GM19023 (cell line): ENCODE measurements at regions not wholly inside any gene's neighbourhood (a gene's known extent, or its start where the extent isn't known, plus 50 kb on each side); places are given as distances from the start of the nearest gene placed in this dataset.

Source experiments
- ATAC-seq: cut with Tn5 transposase; IDR thresholded peaks from one replicate; pipeline ENCODE4 v1.9.1; 2021; ENCODE audit warnings: mild to moderate bottlenecking, moderate library complexity; ENCODE audit not compliant: unreplicated experiment

DNA sequence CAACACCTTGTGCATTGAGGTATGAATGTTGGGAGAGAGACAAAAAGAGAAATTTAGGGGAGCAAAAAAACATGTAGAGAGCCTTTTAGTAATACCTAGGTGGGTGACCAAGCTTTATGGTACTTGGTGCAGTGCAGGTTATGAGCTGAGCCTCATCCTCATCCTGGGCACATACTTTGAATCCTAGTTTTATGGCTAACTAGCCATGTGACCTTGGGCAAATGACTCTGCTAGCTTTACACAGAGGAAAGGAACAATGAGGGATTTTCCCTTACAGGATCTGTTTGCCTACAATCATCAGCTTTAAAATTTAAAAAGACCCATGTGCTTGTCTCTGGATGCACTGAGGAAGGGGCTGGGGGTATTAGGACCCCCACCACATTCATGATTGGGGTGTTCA is 187.8 kb upstream of the ISX start:
- ATAC-seq = no peak

DNA sequence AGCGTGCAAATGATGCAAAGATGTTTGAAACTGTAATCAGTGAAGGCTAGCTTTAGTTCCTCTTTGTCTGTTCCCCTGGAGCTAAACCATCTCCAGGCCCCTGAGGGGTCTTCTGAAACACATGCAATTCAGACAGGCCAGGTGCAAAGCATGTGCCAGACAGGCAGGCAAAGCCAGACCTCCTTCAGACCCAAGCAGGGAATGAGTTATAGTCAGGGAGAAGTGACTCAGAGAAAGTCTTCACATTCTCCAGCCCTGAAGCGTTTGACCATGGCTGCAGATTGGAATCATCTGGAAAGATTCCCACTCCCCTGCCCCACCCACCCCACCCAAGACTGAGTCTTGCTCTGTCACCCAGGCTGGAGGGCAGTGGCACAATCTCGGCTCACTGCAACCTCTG is 187.0 kb upstream of the ISX start:
- no peak for ATAC-seq

DNA sequence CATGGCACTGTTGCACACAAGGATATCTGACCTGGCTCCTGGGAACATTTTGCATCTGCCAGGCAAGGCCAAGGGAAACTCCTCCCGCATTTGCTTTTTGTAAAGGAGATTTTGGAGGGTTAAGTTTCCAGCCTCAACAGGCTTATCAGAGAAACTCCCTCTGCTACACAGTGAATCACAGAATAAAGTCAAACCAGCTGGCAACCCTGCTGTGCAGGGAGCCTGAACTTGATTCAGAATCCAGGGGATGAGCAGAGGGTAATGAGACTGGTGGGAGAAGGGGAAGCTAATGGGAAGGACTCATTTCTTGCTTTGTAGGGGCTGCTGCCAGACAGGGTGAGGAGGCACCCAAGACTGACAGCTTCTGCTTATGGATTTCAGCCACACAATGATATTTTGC is 185.3 kb upstream of the ISX start:
- no peak for ATAC-seq

DNA sequence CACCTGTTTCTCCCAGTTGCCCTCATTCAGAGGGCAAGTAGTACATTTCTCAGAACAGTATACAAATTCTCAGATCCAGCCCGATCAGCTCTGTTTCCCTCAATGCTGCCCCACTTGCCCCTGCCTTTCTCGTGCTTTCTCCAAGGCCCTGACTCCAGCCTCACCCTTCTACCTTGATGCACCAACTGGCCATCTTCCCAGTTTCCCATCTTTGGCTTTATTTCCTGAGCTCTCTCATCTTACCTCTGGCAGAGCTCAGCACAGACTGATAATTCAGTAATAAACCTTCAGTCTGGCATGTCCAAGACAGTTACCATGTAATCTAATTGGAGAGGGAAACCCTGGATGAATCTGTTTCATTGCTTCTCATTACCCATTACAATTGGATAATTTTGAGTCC is 184.5 kb upstream of the ISX start:
- no peak for ATAC-seq

DNA sequence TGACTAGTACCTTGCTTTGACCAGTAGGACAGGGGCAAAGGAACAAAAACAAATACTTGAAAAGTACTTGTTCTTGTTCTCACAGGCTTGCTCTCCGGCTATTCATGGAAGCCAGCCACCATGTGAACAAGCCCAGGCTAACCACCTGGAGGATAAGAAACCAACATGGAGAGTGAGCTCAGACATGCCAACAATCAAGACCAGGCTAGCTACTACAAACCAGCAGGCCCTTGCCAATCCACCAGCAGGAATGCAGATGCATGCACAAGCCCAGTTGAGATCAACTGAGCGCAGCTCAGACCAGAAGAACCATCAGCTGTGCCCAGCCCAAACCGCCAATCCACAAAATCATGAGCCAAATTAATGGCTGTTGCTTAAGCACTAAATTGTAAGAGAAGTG is 180.1 kb upstream of the ISX start:
- ATAC-seq = no peak

DNA sequence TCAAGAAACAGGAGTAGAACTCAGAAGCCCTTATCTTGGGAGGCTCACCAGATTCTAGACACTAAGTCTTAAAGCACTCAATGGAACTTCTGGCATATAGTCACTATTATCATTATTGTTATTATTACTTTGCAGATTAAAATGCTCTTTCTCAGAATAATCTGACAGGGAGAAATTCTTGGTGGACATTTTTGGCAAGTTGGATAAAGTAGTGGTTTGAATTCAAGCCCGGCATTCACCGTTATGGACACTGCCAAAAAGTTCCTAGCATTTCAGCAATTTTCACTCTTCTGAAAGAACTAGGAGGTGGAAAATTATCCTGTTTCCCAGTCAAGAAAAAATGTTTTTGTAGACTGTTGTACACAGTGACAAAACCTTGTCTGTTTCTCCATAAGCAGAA is 179.6 kb upstream of the ISX start:
- ATAC-seq = no peak

DNA sequence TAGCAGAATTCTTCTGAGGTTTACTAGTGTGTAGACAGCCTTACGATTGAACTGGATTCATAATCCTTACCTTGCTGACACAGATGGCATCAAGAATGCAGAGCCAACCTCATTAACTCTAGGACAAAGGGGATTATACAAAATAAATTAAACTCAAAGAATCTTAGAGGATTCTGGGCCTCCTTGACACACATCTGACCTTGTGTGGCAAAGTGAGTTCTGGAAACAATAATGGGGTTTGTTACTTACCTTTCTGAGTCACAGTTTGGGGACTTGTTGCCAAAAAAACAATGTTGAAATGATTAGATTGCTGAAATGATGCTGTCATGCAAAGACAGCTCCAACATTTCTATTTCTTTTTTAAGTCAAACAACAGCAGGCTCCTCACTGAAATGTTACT is 179.1 kb upstream of the ISX start:
- no peak for ATAC-seq

DNA sequence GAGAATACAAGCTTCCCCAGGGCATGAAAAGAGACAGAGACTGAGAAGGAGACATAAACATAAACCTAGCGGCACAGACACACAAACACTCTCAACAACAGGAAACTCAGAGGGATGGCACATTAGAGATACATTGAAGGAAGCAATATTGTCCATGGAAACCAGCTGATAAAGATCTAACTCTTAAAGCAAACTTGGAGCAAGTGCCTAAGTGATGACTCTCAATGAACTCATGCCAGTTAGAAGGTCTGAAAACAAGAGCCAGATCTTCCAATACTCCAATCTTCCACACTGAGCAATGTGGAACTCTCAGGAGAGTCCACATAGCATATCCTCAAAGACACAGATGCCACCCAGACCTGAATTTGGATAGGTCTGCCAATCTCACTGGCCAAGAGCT is 168.8 kb upstream of the ISX start:
- ATAC-seq = no peak

DNA sequence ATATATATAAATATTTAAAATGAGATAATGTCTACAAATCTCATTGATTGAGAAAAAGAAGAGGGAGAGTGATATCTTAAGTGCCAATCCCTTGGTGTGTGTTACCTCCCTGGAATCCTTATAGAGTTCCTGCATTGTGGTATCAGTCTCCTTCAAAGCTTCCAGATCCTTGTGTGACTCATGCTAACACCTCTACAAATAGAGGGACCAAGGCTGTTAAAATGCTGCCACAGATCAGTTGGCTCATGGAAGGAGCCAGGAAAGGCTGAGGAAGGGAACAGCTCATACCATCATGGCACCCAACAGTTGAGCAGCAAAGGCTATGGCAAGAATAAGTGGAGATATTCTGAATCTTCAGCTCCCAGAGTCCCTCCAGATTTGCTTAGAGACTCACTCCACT is 163.6 kb upstream of the ISX start:
- ATAC-seq = no peak

DNA sequence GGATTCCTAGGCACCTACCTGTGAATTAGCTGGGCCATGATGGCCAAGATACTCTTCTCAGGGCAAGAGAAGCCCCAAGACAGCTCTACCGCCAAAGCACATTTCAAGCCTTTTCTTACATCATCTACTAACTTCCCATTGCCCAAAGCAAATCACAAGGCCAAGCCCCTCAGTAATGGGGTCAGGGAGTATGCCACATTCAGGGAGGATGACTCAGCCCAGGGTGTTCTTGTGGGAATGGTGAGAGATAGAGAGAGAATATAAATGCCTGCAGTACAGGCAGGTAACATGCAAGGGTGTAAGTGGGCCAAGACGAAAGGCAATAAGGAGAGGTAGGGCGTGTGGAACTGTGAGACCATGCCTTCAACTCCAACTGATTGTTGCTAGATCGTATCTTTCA is 162.5 kb upstream of the ISX start:
- no peak for ATAC-seq

DNA sequence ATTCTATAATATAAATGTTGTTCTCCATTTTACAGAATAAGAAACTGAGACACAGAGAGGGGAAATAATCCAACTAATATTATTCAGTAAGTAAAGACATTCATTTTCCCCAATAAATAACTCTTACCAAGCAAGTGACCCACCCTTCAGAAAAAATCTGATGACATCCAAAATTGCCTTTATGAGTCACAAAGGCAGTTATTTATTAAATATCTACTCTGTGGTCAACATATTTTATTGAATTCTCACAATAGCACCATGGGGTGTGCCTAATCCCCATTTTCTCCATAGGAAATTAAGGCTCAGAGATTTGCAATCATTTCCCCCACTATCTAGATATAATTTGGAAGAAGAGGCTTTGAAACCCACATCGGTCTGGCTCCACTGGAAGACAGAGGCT is 161.5 kb upstream of the ISX start:
- no peak for ATAC-seq

DNA sequence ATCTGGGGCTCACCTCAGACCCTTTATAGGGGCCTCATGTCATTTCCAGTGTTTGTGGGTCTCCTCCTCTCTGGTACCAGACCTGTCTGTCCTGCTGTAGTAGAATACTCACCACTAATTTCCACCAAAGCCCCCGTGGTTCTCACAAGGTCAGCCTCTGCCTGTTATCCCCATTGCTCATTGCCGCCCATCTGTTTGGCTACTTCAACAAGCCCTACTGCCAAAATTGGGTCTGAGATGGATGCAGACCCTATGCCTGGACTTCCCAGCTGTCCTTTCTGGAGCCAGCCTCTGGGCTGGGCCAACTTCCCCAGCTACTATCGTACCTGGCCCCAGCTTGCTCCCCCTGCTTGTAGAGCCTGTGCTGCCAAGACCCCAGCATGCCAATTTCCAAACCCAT is 152.1 kb upstream of the ISX start:
- ATAC-seq = no peak

DNA sequence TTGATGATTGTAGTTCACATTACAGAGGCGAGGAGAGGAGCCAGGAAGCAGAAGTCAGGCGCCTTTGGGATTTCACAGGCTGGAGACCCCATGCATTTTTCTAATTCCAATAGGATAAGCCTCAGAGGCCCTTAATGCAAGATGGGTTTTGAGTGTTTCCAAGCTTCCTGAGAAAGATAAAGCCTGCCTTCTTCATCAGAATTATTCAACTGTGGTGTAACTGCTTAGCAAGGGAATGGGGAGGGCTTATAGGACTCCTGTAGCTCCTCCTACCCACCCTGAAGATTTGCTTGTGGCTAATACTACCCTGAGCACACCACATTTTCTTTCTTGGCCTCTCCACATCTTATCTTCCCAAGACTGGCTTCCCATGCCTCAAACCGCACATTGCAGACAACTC is 151.1 kb upstream of the ISX start:
- no peak for ATAC-seq

DNA sequence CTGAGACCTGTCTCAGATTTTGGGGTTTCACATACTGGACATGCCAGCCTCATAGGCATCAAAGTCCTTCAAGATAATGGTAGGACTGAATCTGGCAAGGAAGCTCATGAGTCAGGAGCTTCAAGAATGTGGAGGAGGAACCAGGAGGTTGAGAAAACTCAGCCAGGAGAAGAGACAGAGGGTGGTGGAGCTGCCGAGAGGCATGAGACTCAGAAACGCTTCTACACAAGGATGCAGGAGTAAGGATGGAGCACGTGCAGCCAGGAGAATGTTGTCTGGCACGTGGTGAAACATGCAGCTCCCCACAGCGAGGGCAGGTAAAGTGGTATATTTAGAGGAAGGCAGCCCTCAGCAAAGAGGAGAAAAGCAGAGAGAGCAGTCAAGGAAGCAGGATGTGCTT is 148.7 kb upstream of the ISX start:
- ATAC-seq = no peak

DNA sequence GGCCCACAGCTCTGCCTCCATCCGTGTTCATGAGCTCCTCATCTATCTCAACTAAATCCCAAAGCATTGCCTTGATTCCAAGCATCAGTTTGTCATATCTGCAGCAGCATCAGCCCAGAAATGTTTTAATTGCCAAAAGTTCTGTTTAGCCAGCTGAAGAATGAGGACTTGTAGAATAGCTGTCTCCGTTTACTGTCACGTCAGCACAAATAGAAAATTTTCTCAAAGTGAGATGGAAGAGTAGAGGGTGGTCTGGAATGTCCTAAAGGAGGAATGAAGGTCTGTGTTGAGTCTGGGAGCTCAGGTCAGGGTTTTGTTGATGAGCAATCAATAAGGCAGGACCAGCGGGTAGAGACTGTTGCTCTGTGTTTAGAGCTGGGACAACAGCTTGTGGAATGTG is 134.9 kb upstream of the ISX start:
- no peak for ATAC-seq

DNA sequence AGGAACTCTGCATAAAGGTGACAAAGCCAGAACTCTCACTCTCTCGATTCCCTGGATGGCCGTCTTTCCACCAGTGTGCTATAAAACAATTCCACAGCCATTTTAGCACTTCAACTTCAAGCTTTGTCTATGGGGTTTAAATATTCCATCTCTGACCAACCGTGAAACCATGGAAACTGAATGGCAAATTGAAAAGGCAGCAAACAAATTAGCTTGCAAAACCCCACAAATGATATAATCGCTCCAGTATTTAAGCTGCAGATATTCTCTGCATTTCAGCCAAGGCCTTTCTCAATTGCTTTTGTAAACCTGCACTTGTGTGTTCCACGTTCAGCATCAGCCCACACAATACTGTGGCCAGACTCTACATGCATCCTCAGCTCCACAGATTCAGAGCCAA is 131.7 kb upstream of the ISX start:
- no peak for ATAC-seq

DNA sequence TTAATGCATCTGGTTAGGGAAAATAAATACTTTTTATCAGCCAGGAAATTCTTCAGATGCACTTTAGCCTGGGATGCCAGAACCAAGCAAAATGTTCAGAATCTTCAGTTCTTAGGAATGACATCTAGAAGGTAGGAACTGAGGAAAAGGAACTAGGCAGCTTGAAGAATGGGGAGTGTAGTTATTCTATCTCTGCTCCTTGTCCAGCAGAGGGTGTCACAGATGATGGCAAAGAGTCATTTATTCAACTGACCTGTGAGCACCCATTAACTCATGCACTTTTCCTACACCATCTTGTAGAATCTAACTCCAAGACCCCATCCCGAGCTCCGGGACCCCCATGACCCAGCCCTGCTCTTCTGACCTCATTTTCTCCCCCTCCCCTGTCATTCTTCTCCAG is 122.1 kb upstream of the ISX start:
- no peak for ATAC-seq

DNA sequence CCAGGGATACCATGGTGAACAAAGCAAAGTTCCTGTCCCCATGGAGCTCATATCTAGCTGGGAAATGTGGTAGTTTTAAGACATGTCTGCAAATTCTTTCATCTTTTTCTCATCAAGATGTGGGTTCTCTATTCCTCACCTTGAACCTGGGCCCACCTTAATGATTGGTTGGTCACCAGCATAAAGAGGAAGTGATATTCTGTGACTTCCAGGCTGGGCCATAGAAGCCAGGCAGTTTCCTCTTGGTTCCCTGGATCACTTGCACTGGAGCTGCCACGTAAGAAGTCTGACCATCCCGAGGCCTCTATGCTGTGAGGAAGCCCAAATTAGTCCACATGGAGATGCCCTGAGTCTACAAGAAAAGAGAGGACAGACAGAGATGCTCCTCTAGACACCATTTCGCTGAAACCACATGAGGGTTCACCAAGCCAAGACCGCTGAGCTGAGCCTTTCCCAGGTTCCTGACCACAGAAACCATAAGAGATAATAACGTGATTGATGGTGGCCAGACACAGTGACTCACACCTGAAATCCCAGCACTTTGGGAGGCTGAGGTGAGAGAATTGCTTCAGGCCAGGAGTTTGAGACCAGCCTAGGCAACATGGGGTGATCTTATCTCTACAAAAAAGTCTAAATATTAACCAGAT is 119.5 kb upstream of the ISX start:
- no peak for ATAC-seq

DNA sequence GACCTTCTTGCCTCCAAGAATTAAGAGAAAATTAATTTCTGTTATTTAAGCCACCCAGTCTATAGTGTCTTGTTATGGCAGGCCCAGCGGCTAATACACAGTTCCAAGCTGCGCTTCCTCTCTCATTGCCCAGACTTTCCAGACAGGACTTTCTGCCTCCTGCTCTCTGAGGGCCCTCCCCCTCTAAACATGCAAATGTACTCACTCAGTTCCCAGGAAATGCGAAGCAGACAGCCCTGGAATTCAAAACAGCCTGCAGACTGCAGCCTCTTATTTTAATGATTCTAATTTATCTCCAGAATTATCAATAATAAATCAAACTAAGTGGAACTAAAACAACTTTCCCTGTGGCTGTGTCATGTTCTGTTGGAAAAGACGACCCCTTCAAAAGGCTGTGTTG is 115.5 kb upstream of the ISX start:
- ATAC-seq = no peak

DNA sequence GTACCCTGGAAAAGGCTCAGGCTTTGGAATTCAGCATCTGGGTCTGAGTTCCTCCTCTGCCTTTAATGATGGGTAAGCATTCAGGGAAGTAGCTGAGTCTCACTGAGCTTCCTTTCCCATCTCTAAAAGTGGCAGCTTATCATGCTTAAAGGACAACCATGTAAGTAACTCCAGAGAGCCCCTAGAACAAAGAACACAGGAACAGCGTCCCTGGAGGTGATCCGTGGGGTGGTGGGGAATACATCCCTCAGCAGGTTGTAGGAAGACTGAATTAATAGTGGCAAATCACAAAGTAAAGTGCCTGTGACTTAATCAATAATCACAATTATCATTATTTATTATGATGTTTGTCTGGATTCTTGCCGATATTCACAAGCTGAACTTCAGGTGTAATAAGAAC is 114.7 kb upstream of the ISX start:
- ATAC-seq = no peak

DNA sequence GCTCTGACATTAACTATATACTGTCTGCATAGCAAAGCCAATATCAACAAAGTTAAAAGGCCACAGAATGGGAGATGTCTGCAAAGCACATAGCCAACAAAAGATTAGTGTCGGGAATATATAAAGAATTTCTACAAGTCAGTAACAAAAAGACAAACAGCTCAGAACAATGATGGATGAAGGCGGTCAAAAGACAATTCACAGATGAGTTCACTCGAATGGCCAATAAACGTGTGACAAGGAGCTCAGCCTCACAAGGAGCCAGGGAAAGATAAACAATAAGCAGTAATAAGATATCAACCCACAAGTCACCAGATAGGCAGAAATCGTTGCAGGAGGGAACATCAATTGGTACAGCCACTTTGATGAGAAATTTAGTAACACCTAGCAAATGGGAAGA is 106.0 kb upstream of the ISX start:
- no peak for ATAC-seq

DNA sequence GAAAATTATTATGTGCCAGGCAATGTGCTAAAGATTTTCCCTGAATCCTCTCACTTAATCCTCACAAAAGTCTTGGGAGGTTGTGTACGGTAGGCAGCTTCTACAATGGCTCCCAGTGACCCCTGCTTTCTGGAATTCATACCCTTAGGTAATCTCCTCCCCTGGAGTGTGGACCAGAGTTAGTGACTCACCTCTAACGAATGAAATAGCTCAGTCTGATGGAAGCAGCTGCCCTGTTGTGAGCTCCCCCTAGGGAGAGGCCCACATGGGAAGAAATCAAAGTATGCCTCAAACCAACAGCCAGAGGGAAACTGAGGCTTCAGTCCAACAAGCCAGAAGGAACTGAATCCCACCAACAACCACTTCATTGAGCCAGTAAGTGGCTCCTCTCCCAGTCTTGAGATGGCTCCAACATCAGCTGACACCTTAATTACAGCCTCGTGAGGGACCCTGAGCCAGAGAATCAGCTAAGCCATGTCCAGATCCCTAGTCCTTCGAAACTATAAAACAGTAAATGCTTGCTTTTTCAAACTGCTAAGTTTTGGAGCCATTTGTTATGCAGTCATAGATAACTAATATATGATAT is 98.9 kb upstream of the ISX start:
- ATAC-seq = no peak

DNA sequence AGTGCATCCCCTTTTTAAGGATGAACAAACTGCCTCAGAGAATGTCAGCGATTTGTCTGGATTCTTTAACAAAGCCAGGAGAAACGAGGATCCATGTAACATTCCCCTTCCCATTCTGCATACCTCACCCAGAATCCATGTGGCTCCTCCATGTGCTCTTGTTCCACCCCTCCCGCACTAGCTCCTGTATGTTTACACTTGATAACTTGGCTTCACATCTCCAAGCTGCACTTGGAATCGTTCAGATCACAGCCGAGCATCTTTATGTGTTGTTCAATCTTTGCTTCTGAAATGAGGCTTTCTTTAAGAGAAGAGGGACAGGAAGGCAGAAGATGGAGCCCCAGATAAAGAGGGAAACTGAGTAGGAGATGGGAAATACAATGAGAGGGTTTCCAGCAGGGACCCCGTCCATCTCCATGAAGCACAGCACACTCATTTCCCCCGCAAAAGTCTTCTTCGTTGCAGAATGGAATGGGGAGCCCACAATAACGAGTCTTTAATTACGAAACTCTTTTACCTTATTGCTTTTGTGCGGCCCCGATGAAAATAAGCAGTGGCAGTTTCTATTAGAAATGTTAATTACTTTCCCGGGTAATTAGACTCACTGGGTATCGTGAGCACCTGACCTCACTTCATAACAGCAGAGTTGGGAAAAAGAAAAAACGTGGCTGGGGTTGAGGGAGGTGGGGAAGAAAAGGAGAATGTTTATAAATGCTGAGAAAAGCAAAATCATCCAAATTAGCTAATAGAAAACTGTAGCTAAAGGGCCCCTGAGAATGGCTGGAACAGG is 96.8 kb upstream of the ISX start:
- ATAC-seq = no peak
